Naive thymus-derived CD8-positive, alpha-beta T cell (primary cell): ENCODE measurements at regions not wholly inside any gene's neighbourhood (a gene's known extent, or its start where the extent isn't known, plus 50 kb on each side); places are given as distances from the start of the nearest gene placed in this dataset.
A peak's percentile ranks its signal among the peaks of the same experiment; 100 is the strongest.
"Not testable (repeated sequence)": the region's sequence is repeated elsewhere in the genome, so short reads cannot be mapped to it uniquely, and the experiment has no call there.

Experiments used
- ATAC-seq, 2 donors: fragments of 150-1000 bp; cut with Tn5 transposase in 1 of 2; sonication (Bioruptor Pico), chemical (Tn5 transposase) in 1 of 2; 1 replicate in 1 of 2; 2 replicates in 1 of 2; pipeline ENCODE4 v1.10.0; 2021; ENCODE audit warnings: mild to moderate bottlenecking in 2 of 2, moderate library complexity in 2 of 2
- POLR2A ChIA-PET: fragments of 350-600 bp; sonication (Branson Sonifier 250); formaldehyde crosslinking; loops from one replicate; lab custom pipeline; 2021; ENCODE audit warnings: antibody characterized with exemption; lab: Charles Lee
- DNase-seq, 10 donors: peaks; one replicate each; pipeline versions ENCODE4 v3.0.0 to v3.0.0-alpha.2; 2020 to 2022
- H3K27ac Mint-ChIP-seq, 10 donors: one replicate each; pipeline ENCODE4 v1.8.0; 2020 to 2022; ENCODE audit warnings: mild to moderate bottlenecking in 10 of 10, mixed read lengths in 10 of 10, moderate library complexity in 4 of 10, inconsistent platforms in 1 of 10
- H3K27me3 Mint-ChIP-seq, 5 donors: one replicate each; pipeline ENCODE4 v1.8.0; 2021 to 2022; ENCODE audit warnings: mixed read lengths in 5 of 5
- H3K36me3 Mint-ChIP-seq, 3 donors: one replicate each; pipeline ENCODE4 v1.8.0; 2020 to 2022; ENCODE audit warnings: mixed read lengths in 3 of 3, mild to moderate bottlenecking in 2 of 3, inconsistent platforms in 1 of 3
- H3K4me1 Mint-ChIP-seq, 4 donors: one replicate each; pipeline ENCODE4 v1.8.0; 2021 to 2022; ENCODE audit warnings: mixed read lengths in 4 of 4
- H3K4me3 Mint-ChIP-seq, 10 donors: one replicate each; pipeline ENCODE4 v1.8.0; 2020 to 2022; ENCODE audit warnings: mild to moderate bottlenecking in 10 of 10, mixed read lengths in 10 of 10, moderate library complexity in 6 of 10, inconsistent platforms in 1 of 10
- H3K9me3 Mint-ChIP-seq, 9 donors: one replicate each; pipeline ENCODE4 v1.8.0; 2020 to 2022; ENCODE audit warnings: mixed read lengths in 9 of 9, mild to moderate bottlenecking in 3 of 9, inconsistent platforms in 1 of 9, moderate library complexity in 1 of 9

DNA sequence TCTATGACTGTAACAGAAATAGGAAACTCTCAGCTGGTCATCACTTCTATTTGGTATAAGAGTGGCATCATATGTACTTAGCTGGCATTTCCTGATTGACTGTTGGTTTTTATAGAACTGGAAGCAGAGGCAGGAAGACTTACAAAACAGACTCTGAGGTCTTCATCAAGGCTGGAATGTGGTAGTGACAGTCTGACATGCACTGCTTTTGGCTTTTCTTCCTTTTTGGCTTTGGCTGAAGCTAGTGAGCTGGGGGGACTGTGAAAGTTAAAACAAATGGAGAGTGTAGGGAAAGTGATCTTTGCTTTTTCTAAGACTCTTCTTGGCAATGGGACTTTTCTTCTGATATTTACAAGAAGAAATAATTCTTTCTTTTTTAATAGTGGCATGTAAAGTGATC lies 121.1 kb upstream of the SLC4A4 start:
- Mint-ChIP-seq H3K9me3 (peaks cover 0 to 6% (median 0%) of the 10 kb centered on the region in 9 donors), H3K27me3 (peaks cover 0 to 6% (median 0%) of the 10 kb centered on the region in 5 donors), H3K36me3 (peaks cover 0 to 4% (median 2%) of the 10 kb centered on the region in 3 donors), H3K4me1 (no peaks in the 10 kb centered on the region), H3K27ac (no peak overlapping the region), H3K4me3 (no peak overlapping the region)
- POLR2A ChIA-PET: no interaction called here
- ATAC-seq (no peak), DNase-seq (no peak)

DNA sequence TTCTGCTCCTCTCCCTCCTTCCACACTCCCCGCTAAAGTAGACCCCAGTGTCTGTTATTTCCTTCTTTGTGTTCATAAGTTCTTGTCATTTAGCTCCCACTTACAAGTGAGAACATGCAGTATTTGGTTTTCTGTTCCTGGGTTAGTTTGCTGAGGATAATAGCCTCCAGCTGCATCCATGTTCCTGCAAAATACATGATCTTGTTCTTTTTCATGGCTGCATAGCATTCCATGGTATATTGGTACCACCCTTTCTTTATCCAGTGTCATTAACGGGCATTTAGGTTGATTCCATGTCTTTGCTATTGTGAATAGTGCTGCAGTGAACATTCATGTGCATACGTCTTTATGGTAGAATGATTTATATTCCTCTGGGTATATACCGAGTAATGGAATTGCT lies 118.0 kb upstream of the SLC4A4 start:
- DNase-seq, H3K27me3 Mint-ChIP-seq, H3K36me3 Mint-ChIP-seq, H3K27ac Mint-ChIP-seq, POLR2A ChIA-PET, H3K9me3 Mint-ChIP-seq, H3K4me1 Mint-ChIP-seq, H3K4me3 Mint-ChIP-seq, ATAC-seq: not testable (repeated sequence)

DNA sequence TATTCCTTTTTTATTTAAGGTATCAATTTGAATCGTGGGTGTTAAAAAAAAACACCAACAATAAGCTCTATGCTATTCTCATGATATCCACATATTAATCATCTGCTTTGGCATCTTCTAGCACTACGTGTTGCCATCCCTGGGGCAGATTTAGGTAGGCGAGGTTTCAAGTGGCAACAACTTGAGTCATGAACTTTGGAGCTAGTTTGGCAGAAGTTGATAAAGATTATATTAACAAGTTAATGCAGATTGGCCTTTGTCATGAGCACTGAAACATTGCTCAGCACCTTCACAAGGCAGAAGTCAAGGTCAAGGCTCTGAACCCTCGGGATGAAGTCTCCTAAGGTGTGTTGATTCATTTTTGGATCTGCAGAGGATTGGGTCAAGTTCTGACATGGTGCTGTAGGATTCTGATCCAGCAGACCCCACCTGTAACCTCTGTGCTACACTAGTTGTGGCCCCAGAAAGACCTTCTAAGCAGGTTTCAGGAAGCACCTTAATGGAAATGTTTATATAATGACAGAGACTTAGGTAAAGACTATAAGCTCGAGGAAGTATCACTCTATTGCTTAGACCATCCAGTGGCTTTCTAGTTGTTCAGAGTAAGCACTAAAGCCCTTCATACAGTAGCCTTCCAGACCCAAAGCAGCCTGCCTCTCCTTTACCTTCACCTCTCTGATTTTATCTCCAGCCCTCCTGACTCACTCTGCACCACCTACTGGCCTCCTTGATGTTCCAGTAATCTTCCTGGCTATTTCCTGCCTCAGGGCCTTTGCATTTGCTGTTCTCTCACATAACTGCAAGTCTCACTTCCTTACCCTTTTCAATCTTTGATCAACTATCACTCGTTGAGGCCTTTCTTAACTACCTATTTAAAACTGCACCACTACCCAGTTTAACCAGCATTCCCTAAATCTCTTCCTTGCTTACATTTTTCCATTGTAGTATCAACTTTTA lies 117.0 kb upstream of the SLC4A4 start:
- POLR2A ChIA-PET: no interaction called here
- no peak for ATAC-seq
- Mint-ChIP-seq H3K9me3 (peaks cover 0 to 5% (median 0%) of the 10 kb centered on the region in 9 donors), H3K27ac (no peak overlapping the region), H3K4me3 (no peak overlapping the region), H3K36me3 (peaks cover 0 to 4% (median 2%) of the 10 kb centered on the region in 3 donors), H3K27me3 (peaks cover 0 to 8% (median 7%) of the 10 kb centered on the region in 5 donors), H3K4me1 (no peaks in the 10 kb centered on the region)
- no peak for DNase-seq

DNA sequence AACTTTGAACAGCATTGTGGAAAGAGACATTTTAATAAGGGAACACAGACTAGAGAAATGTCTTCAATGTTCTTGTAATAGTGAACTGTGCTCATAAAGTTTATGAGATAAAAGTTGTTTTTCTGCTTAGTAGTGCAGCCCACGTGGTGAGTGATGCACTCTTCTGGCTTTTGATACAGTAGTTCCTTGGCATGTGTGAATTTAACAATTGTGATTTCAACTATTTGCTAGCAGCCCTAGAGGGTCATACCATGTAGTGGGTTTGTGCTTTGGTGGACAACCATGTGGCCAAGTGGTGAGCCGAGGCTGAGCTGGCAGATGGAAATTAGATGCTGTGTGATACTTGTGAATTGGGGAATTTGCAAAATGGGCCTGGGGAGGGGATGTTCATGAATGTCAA lies 116.2 kb upstream of the SLC4A4 start:
- H3K4me1 Mint-ChIP-seq: no peaks in the 10 kb centered on the region
- H3K9me3 Mint-ChIP-seq: peaks cover 0 to 5% (median 0%) of the 10 kb centered on the region in 9 donors
- no peak for DNase-seq
- H3K4me3 Mint-ChIP-seq: no peak overlapping the region
- peaks cover 3 to 10% (median 7%) of the 10 kb centered on the region in 5 donors for H3K27me3 Mint-ChIP-seq
- POLR2A ChIA-PET: no interaction called here
- ATAC-seq: no peak
- H3K27ac Mint-ChIP-seq: no peak overlapping the region
- peaks cover 0 to 4% (median 2%) of the 10 kb centered on the region in 3 donors for H3K36me3 Mint-ChIP-seq

DNA sequence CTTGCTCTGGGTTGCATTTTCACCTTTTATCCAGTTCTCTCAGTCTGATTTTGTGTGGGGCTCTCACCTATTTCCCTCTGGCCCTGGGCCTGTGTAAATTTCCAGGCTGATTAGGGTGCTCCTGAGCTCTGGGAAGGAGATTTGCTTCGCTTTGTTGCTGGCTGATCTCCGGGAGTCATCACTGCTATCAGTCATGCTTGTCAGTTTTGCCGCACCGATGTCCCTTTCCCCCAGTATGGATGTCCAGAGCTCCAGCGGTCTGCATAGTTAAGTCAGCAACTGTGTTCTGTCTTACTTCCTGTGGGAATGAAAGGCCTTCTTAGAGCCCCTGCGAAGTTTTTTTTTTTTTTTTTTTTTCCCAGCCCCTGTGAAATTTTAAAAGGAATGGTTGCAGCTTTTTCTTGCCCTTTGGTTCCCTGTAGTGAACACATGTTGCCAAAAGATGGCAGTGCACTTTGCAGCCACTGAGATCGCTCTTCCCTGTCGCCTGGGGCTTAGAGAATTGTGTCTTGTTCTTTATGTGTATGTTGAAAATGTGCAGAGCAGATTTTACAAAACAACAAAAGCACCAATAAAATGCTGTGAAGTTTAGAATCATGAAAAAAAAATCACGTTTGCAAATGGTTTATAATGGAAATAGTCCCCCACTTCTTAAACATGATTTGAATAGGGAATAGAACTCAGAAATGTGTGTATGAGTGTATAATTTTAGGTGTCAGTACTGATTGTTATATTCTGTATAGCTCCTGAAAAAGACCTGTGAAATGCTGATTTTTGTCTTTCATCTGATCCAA lies 109.1 kb upstream of the SLC4A4 start:
- H3K27ac Mint-ChIP-seq: peak overlapping the region in 1 of 10 donors; percentile 3
- ATAC-seq (no peak), DNase-seq (no peak)
- POLR2A ChIA-PET: no interaction called here
- no peak overlapping the region for H3K4me3 Mint-ChIP-seq
- no peaks in the 10 kb centered on the region for H3K9me3 Mint-ChIP-seq
- H3K4me1 Mint-ChIP-seq: no peaks in the 10 kb centered on the region
- peaks cover 0 to 19% (median 5%) of the 10 kb centered on the region in 5 donors for H3K27me3 Mint-ChIP-seq
- no peaks in the 10 kb centered on the region for H3K36me3 Mint-ChIP-seq

DNA sequence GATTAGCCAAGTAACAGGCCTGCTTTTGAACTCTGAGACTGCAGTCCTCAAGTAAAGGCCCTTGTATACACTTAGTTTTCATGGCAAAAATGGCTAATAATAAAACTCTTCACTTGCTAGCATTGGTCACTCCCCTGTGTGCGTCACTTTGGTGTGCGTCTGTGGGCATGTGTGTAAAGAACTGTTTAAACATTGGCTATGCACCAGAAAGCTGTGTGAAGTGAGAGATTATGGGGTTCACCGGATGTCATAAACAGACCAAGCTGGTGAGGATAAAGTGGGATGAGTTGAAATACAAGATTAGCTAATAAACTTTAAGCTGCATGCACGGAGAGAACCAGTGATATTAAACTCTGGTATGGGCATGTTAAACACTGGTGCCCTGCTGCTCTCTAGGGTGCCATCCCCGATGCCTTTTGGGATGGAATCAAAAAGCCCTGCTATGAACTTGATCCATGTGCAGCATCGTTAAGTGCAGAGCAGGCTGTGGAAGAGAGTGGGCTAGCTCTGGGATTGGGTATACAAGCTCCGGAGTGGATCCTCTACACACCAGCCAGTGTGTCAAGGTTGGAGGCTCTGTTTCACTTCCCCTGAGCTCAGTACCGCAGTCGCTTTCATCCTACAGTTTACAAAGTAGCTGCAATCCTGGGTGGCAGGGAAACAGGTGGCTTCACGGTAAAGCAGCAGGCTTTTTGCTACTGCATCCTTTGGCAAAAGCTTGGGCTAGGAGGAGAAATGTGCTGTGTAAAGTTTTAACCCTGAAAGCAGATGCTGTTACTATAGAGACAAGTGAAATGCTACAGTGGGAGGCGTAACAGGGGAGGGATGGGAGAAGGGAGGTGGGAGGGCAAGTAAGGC lies 108.3 kb upstream of the SLC4A4 start:
- DNase-seq: no peak
- H3K36me3 Mint-ChIP-seq: no peaks in the 10 kb centered on the region
- POLR2A ChIA-PET: no interaction called here
- H3K4me3 Mint-ChIP-seq: no peak overlapping the region
- no peak for ATAC-seq
- peaks cover 0 to 1% (median under 1%) of the 10 kb centered on the region in 4 donors for H3K4me1 Mint-ChIP-seq
- peaks cover 0 to 19% (median 5%) of the 10 kb centered on the region in 5 donors for H3K27me3 Mint-ChIP-seq
- no peak overlapping the region for H3K27ac Mint-ChIP-seq
- H3K9me3 Mint-ChIP-seq: no peaks in the 10 kb centered on the region

DNA sequence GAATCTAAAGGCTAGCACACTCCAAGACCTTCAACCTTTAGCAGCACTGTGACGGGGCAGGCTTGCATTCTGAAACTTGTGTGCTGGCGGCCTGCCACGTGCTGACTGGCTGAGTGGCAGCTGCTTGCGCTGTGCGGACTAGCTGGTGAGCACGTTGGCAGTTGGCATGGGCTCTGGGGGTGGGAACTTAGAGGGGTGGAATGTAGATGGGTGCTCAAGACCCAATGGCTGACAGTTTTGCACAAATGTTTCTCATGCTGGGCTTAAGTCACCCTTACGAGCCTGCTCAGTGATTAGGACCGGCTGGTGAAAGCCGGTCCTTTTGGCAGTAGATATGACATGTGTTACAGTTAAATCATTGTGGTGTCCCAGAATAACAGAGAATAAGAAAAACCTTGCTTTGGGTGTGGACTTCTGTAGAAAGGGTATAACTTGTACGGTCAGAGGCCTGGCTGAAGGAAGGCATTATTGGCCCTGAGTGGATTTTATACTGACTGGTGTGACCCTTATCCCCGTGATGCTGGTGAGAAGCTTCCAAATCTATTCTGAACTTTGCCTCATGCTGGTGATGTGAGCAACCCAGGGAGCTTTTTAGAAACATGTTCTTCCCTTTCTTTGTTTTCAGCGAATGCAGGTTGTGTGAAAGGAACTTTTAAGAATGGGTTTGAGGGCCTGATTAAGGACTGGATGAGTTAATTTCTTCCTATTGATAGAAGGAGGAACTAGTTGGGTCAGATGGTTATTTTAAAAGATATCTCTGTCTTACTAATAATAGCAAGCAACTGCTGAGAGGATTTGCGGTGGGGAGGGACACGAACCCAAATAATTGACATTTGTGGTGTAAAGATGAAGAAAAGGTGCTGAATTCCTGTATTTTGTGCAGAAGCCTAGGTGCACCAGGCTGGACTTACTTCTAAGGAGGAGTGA lies 107.4 kb upstream of the SLC4A4 start:
- DNase-seq (no peak), ATAC-seq (no peak)
- Mint-ChIP-seq H3K36me3 (no peaks in the 10 kb centered on the region), H3K27me3 (peaks cover 2 to 19% (median 5%) of the 10 kb centered on the region in 5 donors), H3K4me3 (no peak overlapping the region), H3K27ac (no peak overlapping the region), H3K4me1 (peaks cover 0 to 3% (median 1%) of the 10 kb centered on the region in 4 donors), H3K9me3 (no peaks in the 10 kb centered on the region)
- POLR2A ChIA-PET: no interaction called here

DNA sequence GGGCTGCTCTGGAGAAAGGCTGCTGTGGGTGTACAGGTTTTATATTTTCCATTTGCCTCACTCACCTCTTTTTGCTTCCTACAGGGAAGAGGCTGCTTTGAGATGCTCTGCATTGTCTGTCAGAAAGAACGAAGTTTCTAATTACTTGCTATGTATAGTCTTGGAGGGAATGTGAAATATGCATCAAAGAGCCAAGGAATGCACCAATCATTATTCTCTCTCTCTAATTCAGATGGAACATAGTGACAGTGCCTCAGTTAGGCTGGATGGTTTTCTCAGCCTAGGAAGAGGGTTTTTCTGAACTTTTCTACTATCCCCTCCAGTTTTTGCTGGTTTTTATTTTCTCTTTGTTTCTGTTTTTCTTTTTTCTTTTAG lies 106.8 kb upstream of the SLC4A4 start:
- Mint-ChIP-seq H3K27me3 (peaks cover 2 to 19% (median 4%) of the 10 kb centered on the region in 5 donors), H3K27ac (no peak overlapping the region), H3K4me3 (no peak overlapping the region), H3K36me3 (no peaks in the 10 kb centered on the region), H3K9me3 (no peaks in the 10 kb centered on the region), H3K4me1 (peaks cover 0 to 3% (median 1%) of the 10 kb centered on the region in 4 donors)
- ATAC-seq (no peak), DNase-seq (no peak)
- POLR2A ChIA-PET: no interaction called here

DNA sequence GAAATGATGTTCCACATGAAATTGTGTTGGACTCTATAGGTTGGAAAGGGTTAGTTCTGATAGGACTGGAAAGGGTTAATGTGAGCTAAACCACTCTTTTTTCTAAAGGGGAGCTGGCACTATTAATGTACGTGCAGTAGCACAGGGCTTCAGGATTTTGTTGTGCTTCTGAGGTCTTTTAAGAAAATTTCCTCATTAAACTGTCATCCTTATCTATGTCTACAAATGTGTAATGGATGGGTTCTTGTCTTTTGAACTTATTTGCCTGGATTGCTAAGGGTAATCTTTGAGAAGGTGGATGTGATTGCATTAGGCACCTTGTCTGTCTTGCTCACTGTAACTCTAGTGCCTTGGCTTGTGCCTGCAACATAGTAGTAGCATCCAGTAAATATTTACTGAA lies 106.0 kb upstream of the SLC4A4 start:
- POLR2A ChIA-PET: no interaction called here
- Mint-ChIP-seq H3K4me1 (peaks cover 0 to 3% (median 1%) of the 10 kb centered on the region in 4 donors), H3K9me3 (no peaks in the 10 kb centered on the region), H3K36me3 (no peaks in the 10 kb centered on the region), H3K4me3 (no peak overlapping the region), H3K27ac (no peak overlapping the region), H3K27me3 (peaks cover 1 to 13% (median 2%) of the 10 kb centered on the region in 5 donors)
- no peak for ATAC-seq
- DNase-seq: no peak

DNA sequence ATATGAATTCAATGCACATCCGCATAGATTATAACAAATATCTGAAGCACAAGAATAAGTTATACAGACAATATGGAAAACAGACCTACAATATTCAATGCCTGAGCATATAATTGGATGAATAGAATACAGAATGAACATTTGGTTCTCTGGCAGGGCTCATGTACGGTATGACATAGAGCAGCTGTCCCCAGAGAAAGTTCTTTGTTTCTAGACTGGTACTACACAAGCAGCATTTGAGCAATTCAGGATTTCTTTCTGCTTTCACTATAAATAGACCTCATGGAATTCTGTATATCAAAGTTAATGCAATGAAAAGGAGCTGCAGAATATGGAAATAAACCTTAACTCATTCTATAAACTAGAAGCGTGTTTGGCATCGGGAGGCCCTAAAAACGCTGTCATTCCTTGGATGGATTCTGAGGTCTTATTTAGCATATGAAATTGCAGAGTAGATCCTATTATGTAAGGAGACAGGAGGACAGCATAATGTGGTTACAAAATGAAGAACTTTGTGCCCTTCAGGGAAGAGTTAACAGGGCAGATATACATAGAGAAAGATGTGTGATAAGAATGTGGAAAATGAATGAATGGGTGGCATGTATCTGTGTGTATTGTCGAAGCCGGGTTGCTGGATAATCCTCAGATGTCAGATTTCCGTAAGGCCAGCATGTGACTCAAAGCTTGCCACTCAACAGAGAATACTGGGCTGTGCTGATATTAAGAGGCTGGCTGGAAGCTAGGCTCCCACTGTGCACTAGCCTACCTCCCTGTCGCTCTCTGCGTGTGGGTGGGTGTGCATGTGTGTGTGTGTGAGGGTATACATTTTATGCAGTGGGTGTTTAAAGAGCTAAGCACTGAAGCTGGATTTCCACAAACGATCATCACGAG lies 103.3 kb upstream of the SLC4A4 start:
- Mint-ChIP-seq H3K27me3 (peaks cover 0 to 13% (median 1%) of the 10 kb centered on the region in 5 donors), H3K9me3 (no peaks in the 10 kb centered on the region), H3K4me3 (no peak overlapping the region), H3K27ac (no peak overlapping the region), H3K36me3 (no peaks in the 10 kb centered on the region), H3K4me1 (peaks cover 0 to 3% (median 1%) of the 10 kb centered on the region in 4 donors)
- POLR2A ChIA-PET: no interaction called here
- DNase-seq (no peak), ATAC-seq (peak in 1 of 2 donors; percentile 16)

DNA sequence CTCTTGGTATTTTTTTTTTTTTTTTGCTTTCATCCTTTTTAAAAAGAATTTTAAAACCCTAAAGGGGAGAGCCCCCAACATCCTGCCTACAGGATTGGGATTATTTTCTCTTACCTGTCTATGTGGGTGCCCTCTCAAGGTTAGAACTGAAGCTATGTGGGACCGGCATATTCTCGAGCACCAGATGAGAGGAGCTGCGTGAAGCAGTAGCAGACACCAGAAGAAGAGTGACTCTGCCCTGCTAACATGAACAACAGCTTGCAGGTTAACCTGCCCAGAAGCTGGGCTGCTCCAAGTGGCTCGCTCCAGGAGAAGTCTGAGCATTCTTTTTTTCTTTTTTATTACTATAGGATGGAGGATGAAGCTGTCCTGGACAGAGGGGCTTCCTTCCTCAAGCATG lies 102.6 kb upstream of the SLC4A4 start:
- Mint-ChIP-seq H3K36me3 (no peaks in the 10 kb centered on the region), H3K27me3 (peaks cover 0 to 13% (median 1%) of the 10 kb centered on the region in 5 donors), H3K4me3 (no peak overlapping the region), H3K9me3 (no peaks in the 10 kb centered on the region), H3K27ac (no peak overlapping the region), H3K4me1 (peaks cover 0 to 3% (median 1%) of the 10 kb centered on the region in 4 donors)
- DNase-seq (no peak), ATAC-seq (no peak)
- POLR2A ChIA-PET: no interaction called here
